ENCODE measurements at regions not wholly inside any gene's neighbourhood (a gene's known extent, or its start where the extent isn't known, plus 50 kb on each side); places are given as distances from the start of the nearest gene placed in this dataset.
A peak's percentile ranks its signal among the peaks of the same experiment; 100 is the strongest.

- intact Hi-C loops (cut with micrococcal nuclease), result no loop called here
- Mint-ChIP-seq H3K27me3 (ENCODE audit: low read depth) (no peaks in the 10 kb centered on the region), H3K9me3 (no peaks in the 10 kb centered on the region), H3K4me3 (no peak overlapping the region), H3K27ac (no peak overlapping the region), H3K4me1 (ENCODE audit: low read depth) (no peaks in the 10 kb centered on the region), H3K36me3 (ENCODE audit: low read depth) (no peaks in the 10 kb centered on the region)
- peak; percentile 6 for DNase-seq
- CTCF ChIA-PET, result no interaction called here
Measured at GRCh38 chr9:79155308-79155707, 416.5 kb upstream of the TLE4 start.

GRCh38 chr9:79163544-79163943 lies 408.2 kb upstream of the TLE4 start:
- Mint-ChIP-seq H3K27ac (no peak overlapping the region), H3K4me3 (no peak overlapping the region), H3K4me1 (ENCODE audit: low read depth) (no peaks in the 10 kb centered on the region), H3K36me3 (ENCODE audit: low read depth) (no peaks in the 10 kb centered on the region), H3K9me3 (no peaks in the 10 kb centered on the region), H3K27me3 (ENCODE audit: low read depth) (peaks cover 16% of the 10 kb centered on the region)
- intact Hi-C loops (cut with micrococcal nuclease), result no loop called here
- CTCF ChIA-PET, result no interaction called here
- DNase-seq, result no peak

- Mint-ChIP-seq H3K27ac (no peak overlapping the region), H3K4me1 (ENCODE audit: low read depth) (no peaks in the 10 kb centered on the region), H3K27me3 (ENCODE audit: low read depth) (peaks cover 16% of the 10 kb centered on the region), H3K9me3 (no peaks in the 10 kb centered on the region), H3K4me3 (no peak overlapping the region), H3K36me3 (ENCODE audit: low read depth) (no peaks in the 10 kb centered on the region)
- DNase-seq, result no peak
- CTCF ChIA-PET, result no interaction called here
- intact Hi-C loops (cut with micrococcal nuclease), result no loop called here
Measured at GRCh38 chr9:79164406-79164805, 407.4 kb upstream of the TLE4 start.

GRCh38 chr9:79165020-79165780 lies 406.6 kb upstream of the TLE4 start:
- Mint-ChIP-seq H3K4me1 (ENCODE audit: low read depth) (no peaks in the 10 kb centered on the region), H3K27ac (no peak overlapping the region), H3K36me3 (ENCODE audit: low read depth) (no peaks in the 10 kb centered on the region), H3K9me3 (no peaks in the 10 kb centered on the region), H3K27me3 (ENCODE audit: low read depth) (peaks cover 16% of the 10 kb centered on the region), H3K4me3 (no peak overlapping the region)
- intact Hi-C loops (cut with micrococcal nuclease), result no loop called here
- CTCF ChIA-PET, result no interaction called here
- no peak for DNase-seq

GRCh38 chr9:79166005-79166404 lies 405.8 kb upstream of the TLE4 start:
- intact Hi-C loops (cut with micrococcal nuclease), result no loop called here
- CTCF ChIA-PET, result no interaction called here
- Mint-ChIP-seq H3K27me3 (ENCODE audit: low read depth) (peaks cover 16% of the 10 kb centered on the region), H3K4me3 (no peak overlapping the region), H3K36me3 (ENCODE audit: low read depth) (no peaks in the 10 kb centered on the region), H3K4me1 (ENCODE audit: low read depth) (no peaks in the 10 kb centered on the region), H3K9me3 (peaks cover 2% of the 10 kb centered on the region), H3K27ac (no peak overlapping the region)
- DNase-seq, result no peak

- H3K9me3 Mint-ChIP-seq, result peaks cover 2% of the 10 kb centered on the region
- H3K27me3 Mint-ChIP-seq (ENCODE audit: low read depth), result peaks cover 7% of the 10 kb centered on the region
- DNase-seq, result no peak
- no peak overlapping the region for H3K4me3 Mint-ChIP-seq
- no peaks in the 10 kb centered on the region for H3K36me3 Mint-ChIP-seq (ENCODE audit: low read depth)
- H3K4me1 Mint-ChIP-seq (ENCODE audit: low read depth), result no peaks in the 10 kb centered on the region
- CTCF ChIA-PET, result no interaction called here
- no peak overlapping the region for H3K27ac Mint-ChIP-seq
- intact Hi-C loops (cut with micrococcal nuclease), result no loop called here
Measured at GRCh38 chr9:79170643-79171042, 401.1 kb upstream of the TLE4 start.

GRCh38 chr9:79173932-79174331 lies 397.8 kb upstream of the TLE4 start:
- no peak overlapping the region for H3K4me3 Mint-ChIP-seq
- H3K36me3 Mint-ChIP-seq (ENCODE audit: low read depth), result no peaks in the 10 kb centered on the region
- H3K9me3 Mint-ChIP-seq, result peaks cover 2% of the 10 kb centered on the region
- H3K27ac Mint-ChIP-seq, result no peak overlapping the region
- CTCF ChIA-PET, result no interaction called here
- no peak for DNase-seq
- H3K4me1 Mint-ChIP-seq (ENCODE audit: low read depth), result no peaks in the 10 kb centered on the region
- H3K27me3 Mint-ChIP-seq (ENCODE audit: low read depth), result no peaks in the 10 kb centered on the region
- intact Hi-C loops (cut with micrococcal nuclease), result no loop called here

- Mint-ChIP-seq H3K36me3 (ENCODE audit: low read depth) (no peaks in the 10 kb centered on the region), H3K4me3 (no peak overlapping the region), H3K4me1 (ENCODE audit: low read depth) (no peaks in the 10 kb centered on the region), H3K27me3 (ENCODE audit: low read depth) (no peaks in the 10 kb centered on the region), H3K27ac (no peak overlapping the region), H3K9me3 (no peaks in the 10 kb centered on the region)
- intact Hi-C loops (cut with micrococcal nuclease), result no loop called here
- CTCF ChIA-PET, result no interaction called here
- DNase-seq, result no peak
Measured at GRCh38 chr9:79176014-79176697, 395.6 kb upstream of the TLE4 start.

GRCh38 chr9:79184831-79185230 lies 386.9 kb upstream of the TLE4 start:
- intact Hi-C loops (cut with micrococcal nuclease), result no loop called here
- no peaks in the 10 kb centered on the region for H3K36me3 Mint-ChIP-seq (ENCODE audit: low read depth)
- H3K27ac Mint-ChIP-seq, result no peak overlapping the region
- DNase-seq, result no peak
- no peaks in the 10 kb centered on the region for H3K9me3 Mint-ChIP-seq
- peaks cover 4% of the 10 kb centered on the region for H3K27me3 Mint-ChIP-seq (ENCODE audit: low read depth)
- no peak overlapping the region for H3K4me3 Mint-ChIP-seq
- CTCF ChIA-PET, result no interaction called here
- no peaks in the 10 kb centered on the region for H3K4me1 Mint-ChIP-seq (ENCODE audit: low read depth)

- Mint-ChIP-seq H3K9me3 (no peaks in the 10 kb centered on the region), H3K4me3 (no peak overlapping the region), H3K4me1 (ENCODE audit: low read depth) (no peaks in the 10 kb centered on the region), H3K36me3 (ENCODE audit: low read depth) (no peaks in the 10 kb centered on the region), H3K27me3 (ENCODE audit: low read depth) (peaks cover 4% of the 10 kb centered on the region), H3K27ac (no peak overlapping the region)
- DNase-seq, result no peak
- CTCF ChIA-PET, result interaction anchor here (1.1 kb wide), 1 partner anchor 25 kb away, joined by 4 read pairs; no protein-coding TSS in a partner anchor
- intact Hi-C loops (cut with micrococcal nuclease), result no loop called here
Measured at GRCh38 chr9:79185866-79186265, 385.9 kb upstream of the TLE4 start.

- no peaks in the 10 kb centered on the region for H3K4me1 Mint-ChIP-seq (ENCODE audit: low read depth)
- DNase-seq, result no peak
- H3K9me3 Mint-ChIP-seq, result no peaks in the 10 kb centered on the region
- no peaks in the 10 kb centered on the region for H3K36me3 Mint-ChIP-seq (ENCODE audit: low read depth)
- no peak overlapping the region for H3K27ac Mint-ChIP-seq
- CTCF ChIA-PET, result no interaction called here
- H3K4me3 Mint-ChIP-seq, result no peak overlapping the region
- peaks cover 7% of the 10 kb centered on the region for H3K27me3 Mint-ChIP-seq (ENCODE audit: low read depth)
- intact Hi-C loops (cut with micrococcal nuclease), result no loop called here
Measured at GRCh38 chr9:79189511-79189924, 382.2 kb upstream of the TLE4 start.

GRCh38 chr9:79193001-79193400 lies 378.8 kb upstream of the TLE4 start:
- intact Hi-C loops (cut with micrococcal nuclease), result no loop called here
- Mint-ChIP-seq H3K36me3 (ENCODE audit: low read depth) (no peaks in the 10 kb centered on the region), H3K9me3 (no peaks in the 10 kb centered on the region), H3K27ac (no peak overlapping the region), H3K4me3 (no peak overlapping the region), H3K27me3 (ENCODE audit: low read depth) (peaks cover 10% of the 10 kb centered on the region), H3K4me1 (ENCODE audit: low read depth) (no peaks in the 10 kb centered on the region)
- CTCF ChIA-PET, result no interaction called here
- no peak for DNase-seq

GRCh38 chr9:79193501-79194223 lies 378.1 kb upstream of the TLE4 start:
- DNase-seq, result no peak
- Mint-ChIP-seq H3K36me3 (ENCODE audit: low read depth) (no peaks in the 10 kb centered on the region), H3K27ac (no peak overlapping the region), H3K27me3 (ENCODE audit: low read depth) (peaks cover 7% of the 10 kb centered on the region), H3K4me3 (no peak overlapping the region), H3K9me3 (no peaks in the 10 kb centered on the region), H3K4me1 (ENCODE audit: low read depth) (no peaks in the 10 kb centered on the region)
- CTCF ChIA-PET, result no interaction called here
- intact Hi-C loops (cut with micrococcal nuclease), result no loop called here

All from activated naive CD4-positive, alpha-beta T cell treated with anti-CD3 and anti-CD28 coated beads for 36 hours (primary cell).